Ovary (tissue), 7 donors: ENCODE measurements at regions not wholly inside any gene's neighbourhood (a gene's known extent, or its start where the extent isn't known, plus 50 kb on each side); places are given as distances from the start of the nearest gene placed in this dataset.
"Not testable (repeated sequence)": the region's sequence is repeated elsewhere in the genome, so short reads cannot be mapped to it uniquely, and the experiment has no call there.

ENCODE experiments used
- DNase-seq, 5 donors: peaks; one replicate each; pipeline ENCODE4 v3.0.0-alpha.2; 2019 to 2020
- H3K27ac ChIP-seq, 2 donors: fragments of 200-600 bp; one replicate each; pipeline versions ENCODE4 v1.5.1 to v1.8.0; 2019 to 2022
- H3K27me3 ChIP-seq: fragments of 200-600 bp; one replicate; pipeline ENCODE4 v1.8.0; 2022
- H3K36me3 ChIP-seq: fragments of 200-600 bp; sonication (generic); one replicate; pipeline ENCODE4 v1.5.1; 2019
- H3K4me1 ChIP-seq: one replicate; pipeline ENCODE4 v1.8.1; 2013; ENCODE audit warnings: mild to moderate bottlenecking, moderate library complexity; ENCODE audit not compliant: insufficient read depth
- H3K4me3 ChIP-seq: fragments of 200-600 bp; sonication (generic); one replicate; pipeline ENCODE4 v1.5.1; 2017
- H3K9me3 ChIP-seq, 2 donors: fragments of 200-600 bp in 1 of 2; sonication (generic) in 1 of 2; one replicate each; pipeline versions ENCODE4 v1.5.1 to v1.8.1; 2013 to 2019; ENCODE audit warnings: mild to moderate bottlenecking in 1 of 2, moderate library complexity in 1 of 2
- EP300 ChIP-seq: sonication (generic); formaldehyde crosslinking; IDR thresholded peaks from one replicate; pipeline ENCODE4 v1.6.1; 2017; ENCODE audit warnings: antibody characterized with exemption
- POLR2A ChIP-seq: fragments of 450-650 bp; IDR thresholded peaks from one replicate; pipeline ENCODE4 v1.6.1; 2017; ENCODE audit warnings: antibody characterized with exemption, mild to moderate bottlenecking, moderate library complexity
- whole genome bisulfite sequencing, 3 donors: extraction: QIAGEN DNeasy Blood & Tissue Kit in 1 of 3; methylation state at CpG; one replicate each; pipeline versions ENCODE4 v1.1.5 to v1.1.7; 2013 to 2017; 5-methylcytosine and 5-hydroxymethylcytosine counted together
- intact Hi-C, 4 donors: fragments of 100-400 bp; cut with DNase I; formaldehyde crosslinking; loops; one replicate each; pipeline versions ENCODE4 v1.11.0 to v1.15.1; 2022 to 2023
- TF ChIP-seq, protein P1 (sequence below), 3 donors: fragments of 450-650 bp in 2 of 3; fragments of 200-600 bp in 1 of 3; IDR thresholded peaks; one replicate each; pipeline versions ENCODE4 v1.5.1 to v1.8.0; 2016 to 2022; ENCODE audit warnings: antibody characterized with exemption in 3 of 3, mild to moderate bottlenecking in 1 of 3
- donor health status: DM: no; HTN: no; CAD: no; lungs with moderate emphysema.
- donor health status: DM: no; HTN: no; CAD: no.
- donor health status: Bipolar disorder and iron deficiency.
- donor health status: DM: no; HTN: no; CAD: no.
- donor health status: DM: yes; HTN: yes; CAD: no.

DNA sequence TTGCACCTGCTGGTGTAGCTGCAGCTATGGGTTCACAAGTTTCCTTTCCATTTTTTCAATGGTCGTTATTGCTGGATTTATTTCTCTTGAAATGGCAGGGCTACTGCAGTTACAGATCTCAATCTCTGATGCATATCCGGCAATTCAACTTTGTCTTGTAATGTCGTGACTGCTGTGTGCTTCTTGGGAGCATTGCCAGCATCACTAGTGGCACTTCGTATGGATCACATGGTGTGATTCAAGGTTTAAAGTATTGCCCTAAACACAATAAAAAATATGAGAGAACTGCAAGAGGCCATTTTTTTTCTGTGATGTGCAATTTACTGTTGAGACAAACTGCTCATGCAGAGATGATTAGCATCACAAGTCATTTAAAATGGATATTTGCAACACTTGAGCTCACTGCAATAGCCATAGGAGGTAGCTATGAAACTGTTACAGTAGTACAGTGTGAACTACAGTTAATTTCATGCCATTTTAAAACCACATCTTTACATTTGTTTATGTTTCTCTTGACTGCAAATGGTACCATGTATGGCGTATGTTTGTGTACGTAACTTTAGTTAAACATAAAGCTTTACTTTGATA is 217.4 kb upstream of the PDE3A start:
- DNase-seq: no peak
- no peak overlapping the region for H3K4me3 ChIP-seq
- H3K36me3 ChIP-seq: no peaks in the 10 kb centered on the region
- intact Hi-C loops: no loop called here
- TF ChIP-seq EP300 (no peak), POLR2A (no peak)
- TF ChIP-seq, protein P1, sequence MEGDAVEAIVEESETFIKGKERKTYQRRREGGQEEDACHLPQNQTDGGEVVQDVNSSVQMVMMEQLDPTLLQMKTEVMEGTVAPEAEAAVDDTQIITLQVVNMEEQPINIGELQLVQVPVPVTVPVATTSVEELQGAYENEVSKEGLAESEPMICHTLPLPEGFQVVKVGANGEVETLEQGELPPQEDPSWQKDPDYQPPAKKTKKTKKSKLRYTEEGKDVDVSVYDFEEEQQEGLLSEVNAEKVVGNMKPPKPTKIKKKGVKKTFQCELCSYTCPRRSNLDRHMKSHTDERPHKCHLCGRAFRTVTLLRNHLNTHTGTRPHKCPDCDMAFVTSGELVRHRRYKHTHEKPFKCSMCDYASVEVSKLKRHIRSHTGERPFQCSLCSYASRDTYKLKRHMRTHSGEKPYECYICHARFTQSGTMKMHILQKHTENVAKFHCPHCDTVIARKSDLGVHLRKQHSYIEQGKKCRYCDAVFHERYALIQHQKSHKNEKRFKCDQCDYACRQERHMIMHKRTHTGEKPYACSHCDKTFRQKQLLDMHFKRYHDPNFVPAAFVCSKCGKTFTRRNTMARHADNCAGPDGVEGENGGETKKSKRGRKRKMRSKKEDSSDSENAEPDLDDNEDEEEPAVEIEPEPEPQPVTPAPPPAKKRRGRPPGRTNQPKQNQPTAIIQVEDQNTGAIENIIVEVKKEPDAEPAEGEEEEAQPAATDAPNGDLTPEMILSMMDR (IDR thresholded peaks at IDR 0.05): no peak
- WGBS, 3 donors: 83 to 88% (median 83%) methylated on average over 6 of the region's 6 CpGs
- no peaks in the 10 kb centered on the region for H3K27me3 ChIP-seq
- H3K4me1 ChIP-seq: no peaks in the 10 kb centered on the region
- no peaks in the 10 kb centered on the region for H3K9me3 ChIP-seq
- H3K27ac ChIP-seq: no peak overlapping the region

DNA sequence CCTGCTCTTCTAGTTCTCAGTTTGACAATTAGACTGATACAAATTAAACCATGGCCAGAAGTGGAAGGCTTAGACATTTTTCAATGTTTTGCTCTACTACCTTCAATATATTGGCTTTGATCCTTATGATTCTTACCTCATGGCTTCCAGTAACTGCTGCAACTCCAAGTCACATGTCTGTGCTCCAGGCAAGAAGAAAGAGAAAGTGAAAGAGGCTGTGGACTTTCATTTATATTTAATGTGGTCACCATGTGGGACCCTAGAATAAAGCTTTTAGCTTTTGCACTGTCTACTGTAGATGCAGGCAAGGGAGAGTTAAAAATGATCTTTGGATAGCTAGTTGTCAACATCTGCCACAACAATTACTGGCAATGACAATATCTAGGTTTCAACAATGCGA is 214.3 kb upstream of the PDE3A start:
- Histone ChIP-seq H3K36me3 (no peaks in the 10 kb centered on the region), H3K9me3 (no peaks in the 10 kb centered on the region), H3K4me1 (no peaks in the 10 kb centered on the region), H3K27me3 (no peaks in the 10 kb centered on the region), H3K4me3 (no peak overlapping the region), H3K27ac (no peak overlapping the region)
- intact Hi-C loops: no loop called here
- DNase-seq: no peak
- 95 to 100% (median 96%) methylated on average over 1 of the region's 1 CpG for WGBS, 3 donors
- TF ChIP-seq, protein P1 (IDR thresholded peaks at IDR 0.05): no peak
- TF ChIP-seq POLR2A: no peak
- TF ChIP-seq EP300: no peak

DNA sequence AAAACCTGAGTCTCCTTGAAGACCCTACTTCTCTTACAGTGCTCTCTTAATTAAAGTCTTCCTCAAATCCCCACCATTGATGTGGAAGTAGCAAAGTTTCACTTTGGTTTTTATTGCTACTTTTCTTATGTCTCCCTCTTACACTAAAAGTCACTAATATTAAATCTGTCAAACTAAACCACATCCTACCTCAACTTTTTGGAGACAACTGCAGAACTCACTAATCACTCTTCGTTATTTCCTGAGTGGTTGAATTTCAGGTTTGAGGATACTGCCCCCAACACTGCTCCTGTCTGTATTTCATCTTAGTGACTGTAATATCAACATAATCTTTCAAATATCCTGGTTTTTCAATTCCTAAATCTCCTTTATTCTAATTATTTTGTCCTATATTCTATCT is 213.0 kb upstream of the PDE3A start:
- WGBS, 3 donors: 88 to 90% (median 89%) methylated on average over 1 of the region's 1 CpG
- Histone ChIP-seq H3K36me3 (no peaks in the 10 kb centered on the region), H3K4me1 (no peaks in the 10 kb centered on the region), H3K27ac (no peak overlapping the region), H3K4me3 (no peak overlapping the region), H3K9me3 (no peaks in the 10 kb centered on the region), H3K27me3 (no peaks in the 10 kb centered on the region)
- no peak for DNase-seq
- TF ChIP-seq EP300 (no peak), POLR2A (no peak)
- TF ChIP-seq, protein P1 (IDR thresholded peaks at IDR 0.05): no peak
- intact Hi-C loops: no loop called here

DNA sequence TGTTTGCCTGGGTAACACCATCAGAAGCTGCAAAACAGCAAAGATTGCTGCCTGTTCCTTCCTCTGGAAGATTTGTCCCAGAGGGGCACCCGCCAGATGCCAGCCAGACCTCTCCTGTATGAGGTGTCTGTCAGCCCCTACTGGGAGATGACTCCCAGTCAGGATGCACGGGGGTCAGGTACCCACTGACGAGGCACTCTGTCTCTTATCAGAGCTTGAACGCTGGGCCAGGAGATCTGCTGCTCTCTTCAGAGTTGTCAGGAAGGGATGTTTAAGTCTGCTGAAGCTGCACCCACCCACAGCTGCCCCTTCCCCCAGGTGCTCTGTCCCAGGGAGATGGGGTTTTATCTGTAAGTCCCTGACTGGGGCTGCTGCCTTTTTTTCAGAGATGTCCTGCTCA is 207.4 kb upstream of the PDE3A start:
- H3K27me3 ChIP-seq, H3K4me3 ChIP-seq, H3K4me1 ChIP-seq, H3K9me3 ChIP-seq, H3K27ac ChIP-seq, intact Hi-C loops, H3K36me3 ChIP-seq, DNase-seq: not testable (repeated sequence)
- 75 to 93% (median 77%) methylated on average over 4 of the region's 4 CpGs for WGBS, 3 donors

DNA sequence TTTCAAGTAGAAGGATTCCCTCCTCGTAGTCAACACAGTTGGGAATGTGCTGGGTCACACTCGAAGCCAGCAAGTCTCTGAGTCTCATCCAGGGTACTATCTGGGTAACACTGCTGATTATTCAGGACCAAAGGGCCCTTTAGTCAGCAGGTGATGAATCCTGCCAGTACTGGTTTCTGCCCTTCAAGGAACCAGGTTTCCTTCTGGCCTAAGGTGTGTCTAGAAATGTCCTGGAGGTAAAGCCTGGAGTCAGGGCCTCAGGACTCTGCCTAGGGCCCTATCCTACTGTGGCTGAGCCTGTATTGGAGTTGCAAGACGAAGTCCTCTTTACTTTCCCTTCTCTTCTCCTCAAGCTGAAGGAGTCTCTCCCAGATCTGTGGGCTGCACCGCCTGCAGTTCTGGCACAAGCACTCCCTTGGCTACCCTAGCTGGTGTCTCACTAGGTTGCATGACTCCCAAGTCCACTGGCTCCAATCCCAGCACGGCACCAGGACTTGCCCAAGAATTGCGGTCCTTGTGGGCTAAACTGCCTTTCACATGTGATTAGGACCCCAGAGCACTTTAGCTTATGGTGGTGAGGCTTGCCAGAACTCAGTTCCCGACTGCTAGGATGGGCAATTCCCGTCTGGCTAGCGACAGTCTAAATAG is 193.7 kb upstream of the PDE3A start:
- TF ChIP-seq EP300 (no peak), POLR2A (no peak)
- TF ChIP-seq, protein P1 (IDR thresholded peaks at IDR 0.05): no peak
- H3K36me3 ChIP-seq: no peaks in the 10 kb centered on the region
- H3K9me3 ChIP-seq: no peaks in the 10 kb centered on the region
- H3K4me1 ChIP-seq: no peaks in the 10 kb centered on the region
- intact Hi-C loops: no loop called here
- WGBS, 3 donors: 94 to 97% (median 94%) methylated on average over 9 of the region's 9 CpGs
- H3K27ac ChIP-seq: no peak overlapping the region
- H3K27me3 ChIP-seq: no peaks in the 10 kb centered on the region
- no peak overlapping the region for H3K4me3 ChIP-seq
- no peak for DNase-seq
